Activated T-cell treated with anti-CD3 and anti-CD28 coated beads, Interleukin-2, amount 50 U/mL, for 4 hours (primary cell): ENCODE measurements at regions not wholly inside any gene's neighbourhood (a gene's known extent, or its start where the extent isn't known, plus 50 kb on each side); places are given as distances from the start of the nearest gene placed in this dataset.

Source experiments
- ATAC-seq, 2 donors: fragments of 200-7000 bp; cut with Tn5 transposase; one replicate each; pipeline ENCODE4 v1.10.0; 2021
- DNase-seq: peaks from one replicate; pipeline ENCODE4 v3.0.0-alpha.2; 2020
- H3K27me3 Mint-ChIP-seq: one replicate; pipeline ENCODE4 v1.8.0; 2021; ENCODE audit warnings: low read depth, mixed read lengths
- H3K36me3 Mint-ChIP-seq: one replicate; pipeline ENCODE4 v1.8.0; 2022; ENCODE audit warnings: mixed read lengths; ENCODE audit not compliant: insufficient read depth
- H3K4me1 Mint-ChIP-seq: one replicate; pipeline ENCODE4 v1.8.0; 2021; ENCODE audit warnings: low read depth, mixed read lengths
- H3K4me3 Mint-ChIP-seq: one replicate; pipeline ENCODE4 v1.8.0; 2021; ENCODE audit warnings: mild to moderate bottlenecking, moderate library complexity, mixed read lengths
- H3K9me3 Mint-ChIP-seq: one replicate; pipeline ENCODE4 v1.8.0; 2021; ENCODE audit warnings: mixed read lengths

- H3K4me3 Mint-ChIP-seq = no peak overlapping the region
- no peak for ATAC-seq
These were observed 917.7 kb upstream of the SLC10A2 start for GRCh38 chr13:103983948-103984347.

DNA sequence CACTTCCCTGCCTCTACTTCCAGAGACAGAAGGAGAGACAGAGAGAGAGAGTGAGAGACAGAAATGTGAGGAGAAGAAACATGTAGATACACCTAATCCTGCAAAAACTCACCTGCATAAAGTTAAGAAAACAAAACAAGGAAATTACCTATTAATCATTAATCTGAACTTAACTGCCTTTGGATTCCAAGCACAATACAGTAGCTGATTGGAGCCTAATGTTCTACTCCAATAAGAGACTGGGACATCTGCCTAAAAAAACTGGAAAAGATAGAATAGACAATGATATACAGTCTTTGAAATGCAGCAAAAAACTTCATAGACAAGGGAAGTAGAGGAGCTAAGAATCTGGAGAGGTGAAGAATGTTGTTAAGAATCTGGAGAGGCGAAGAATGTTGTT, 910.2 kb upstream of the SLC10A2 start:
- H3K4me1 Mint-ChIP-seq = no peaks in the 10 kb centered on the region
- peaks cover 3% of the 10 kb centered on the region for H3K9me3 Mint-ChIP-seq
- no peak overlapping the region for H3K4me3 Mint-ChIP-seq

More at GRCh38 chr13:103983948-103984347, 917.7 kb upstream of the SLC10A2 start:
- no peak for DNase-seq
- Mint-ChIP-seq H3K27me3 (no peaks in the 10 kb centered on the region), H3K36me3 (no peaks in the 10 kb centered on the region), H3K4me1 (no peaks in the 10 kb centered on the region), H3K9me3 (peaks cover 3% of the 10 kb centered on the region)

GRCh38 chr13:103973740-103974139, 907.5 kb upstream of the SLC10A2 start:
- H3K9me3 Mint-ChIP-seq = peaks cover 3% of the 10 kb centered on the region
- H3K27me3 Mint-ChIP-seq = no peaks in the 10 kb centered on the region
- ATAC-seq = no peak
- H3K4me3 Mint-ChIP-seq = no peak overlapping the region
- H3K4me1 Mint-ChIP-seq = no peaks in the 10 kb centered on the region
- no peak for DNase-seq
- H3K36me3 Mint-ChIP-seq = no peaks in the 10 kb centered on the region

More for the DNA sequence above, 910.2 kb upstream of the SLC10A2 start:
- ATAC-seq (no peak), DNase-seq (no peak)
- H3K27me3 Mint-ChIP-seq = no peaks in the 10 kb centered on the region
- H3K36me3 Mint-ChIP-seq = no peaks in the 10 kb centered on the region

- Mint-ChIP-seq H3K27me3 (no peaks in the 10 kb centered on the region), H3K4me1 (no peaks in the 10 kb centered on the region), H3K9me3 (no peaks in the 10 kb centered on the region), H3K4me3 (no peak overlapping the region), H3K36me3 (no peaks in the 10 kb centered on the region)
- ATAC-seq (no peak), DNase-seq (no peak)
These were observed 903.4 kb upstream of the SLC10A2 start for GRCh38 chr13:103969520-103970050.

- Mint-ChIP-seq H3K9me3 (peaks cover 5% of the 10 kb centered on the region), H3K4me3 (no peak overlapping the region), H3K36me3 (no peaks in the 10 kb centered on the region), H3K27me3 (no peaks in the 10 kb centered on the region), H3K4me1 (no peaks in the 10 kb centered on the region)
- DNase-seq = no peak
- ATAC-seq = no peak
These were observed 899.5 kb upstream of the SLC10A2 start for GRCh38 chr13:103965506-103966243.

DNA sequence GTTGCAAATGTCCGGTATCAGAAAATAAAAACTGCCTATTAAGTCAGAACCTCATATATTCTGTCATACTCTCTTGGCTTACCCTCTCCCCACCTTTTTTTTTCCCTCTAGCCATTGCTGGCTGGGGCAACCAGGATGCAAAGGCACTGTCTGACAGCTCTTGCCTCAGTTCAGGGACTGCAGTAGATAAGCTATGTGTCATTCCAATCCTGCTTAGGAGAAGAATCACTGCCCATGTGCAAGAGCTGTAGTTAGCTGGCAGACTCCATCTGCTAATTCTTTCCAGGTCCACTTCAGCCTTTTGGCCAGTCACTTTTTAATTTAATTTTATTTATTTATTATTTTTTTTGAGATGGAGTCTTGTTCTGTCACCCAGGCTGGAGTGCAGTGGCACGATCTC, 895.6 kb upstream of the SLC10A2 start:
- DNase-seq = no peak
- Mint-ChIP-seq H3K36me3 (no peaks in the 10 kb centered on the region), H3K27me3 (no peaks in the 10 kb centered on the region), H3K4me1 (no peaks in the 10 kb centered on the region), H3K4me3 (no peak overlapping the region), H3K9me3 (peaks cover 5% of the 10 kb centered on the region)
- ATAC-seq = no peak

GRCh38 chr13:103961129-103961528, 894.9 kb upstream of the SLC10A2 start:
- Mint-ChIP-seq H3K36me3 (no peaks in the 10 kb centered on the region), H3K4me3 (no peak overlapping the region), H3K9me3 (peaks cover 5% of the 10 kb centered on the region), H3K4me1 (no peaks in the 10 kb centered on the region), H3K27me3 (no peaks in the 10 kb centered on the region)
- ATAC-seq = no peak
- no peak for DNase-seq

DNA sequence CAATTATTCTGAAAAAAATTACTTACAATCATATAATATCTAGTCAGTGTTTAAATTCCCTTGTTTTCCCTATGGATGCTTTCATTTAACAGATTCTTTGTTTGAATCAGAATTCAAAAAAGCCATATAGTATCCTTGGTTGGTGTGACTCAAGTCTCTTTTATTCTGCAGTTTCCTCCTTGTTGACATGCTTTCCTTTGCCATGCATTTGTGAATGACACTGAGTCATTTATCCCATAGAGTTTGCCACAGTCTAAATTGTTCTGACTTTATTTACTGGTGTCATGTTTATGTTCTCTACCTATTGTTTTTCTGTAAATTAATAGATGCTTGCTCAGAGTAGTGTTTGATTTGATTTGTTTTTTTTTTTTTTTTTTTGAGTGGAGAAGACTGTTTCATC, 893.8 kb upstream of the SLC10A2 start:
- Mint-ChIP-seq H3K4me1 (no peaks in the 10 kb centered on the region), H3K27me3 (no peaks in the 10 kb centered on the region), H3K9me3 (peaks cover 7% of the 10 kb centered on the region), H3K36me3 (no peaks in the 10 kb centered on the region), H3K4me3 (no peak overlapping the region)
- no peak for ATAC-seq
- DNase-seq = no peak

- Mint-ChIP-seq H3K4me3 (no peak overlapping the region), H3K9me3 (peaks cover 10% of the 10 kb centered on the region), H3K4me1 (no peaks in the 10 kb centered on the region), H3K36me3 (no peaks in the 10 kb centered on the region), H3K27me3 (no peaks in the 10 kb centered on the region)
- no peak for ATAC-seq
- no peak for DNase-seq
These were observed 892.5 kb upstream of the SLC10A2 start for GRCh38 chr13:103958691-103959090.

DNA sequence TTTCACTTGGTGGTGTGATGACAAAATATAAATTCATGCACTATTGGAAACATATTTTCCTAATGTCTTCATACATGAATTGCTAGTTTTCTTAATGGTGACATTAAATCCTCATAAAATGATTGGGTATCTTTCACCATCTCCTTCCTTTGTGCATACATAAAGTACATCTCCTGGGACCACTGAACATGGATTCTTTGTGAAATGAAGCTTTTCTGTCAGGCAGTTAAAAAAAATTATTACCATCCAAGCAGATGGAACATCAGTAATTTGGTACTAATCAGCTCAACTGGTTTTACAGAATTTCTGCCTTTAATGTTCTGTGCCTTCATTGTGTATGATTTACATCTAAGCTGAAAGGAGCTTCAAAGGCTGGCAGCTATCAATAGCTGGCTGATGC, 891.7 kb upstream of the SLC10A2 start:
- Mint-ChIP-seq H3K27me3 (no peaks in the 10 kb centered on the region), H3K4me1 (no peaks in the 10 kb centered on the region), H3K4me3 (no peak overlapping the region), H3K36me3 (no peaks in the 10 kb centered on the region), H3K9me3 (peaks cover 17% of the 10 kb centered on the region)
- no peak for DNase-seq
- no peak for ATAC-seq

GRCh38 chr13:103953859-103954258, 887.6 kb upstream of the SLC10A2 start:
- H3K36me3 Mint-ChIP-seq = no peaks in the 10 kb centered on the region
- no peak overlapping the region for H3K4me3 Mint-ChIP-seq
- DNase-seq = no peak
- H3K27me3 Mint-ChIP-seq = no peaks in the 10 kb centered on the region
- peaks cover 17% of the 10 kb centered on the region for H3K9me3 Mint-ChIP-seq
- no peaks in the 10 kb centered on the region for H3K4me1 Mint-ChIP-seq
- ATAC-seq = no peak

DNA sequence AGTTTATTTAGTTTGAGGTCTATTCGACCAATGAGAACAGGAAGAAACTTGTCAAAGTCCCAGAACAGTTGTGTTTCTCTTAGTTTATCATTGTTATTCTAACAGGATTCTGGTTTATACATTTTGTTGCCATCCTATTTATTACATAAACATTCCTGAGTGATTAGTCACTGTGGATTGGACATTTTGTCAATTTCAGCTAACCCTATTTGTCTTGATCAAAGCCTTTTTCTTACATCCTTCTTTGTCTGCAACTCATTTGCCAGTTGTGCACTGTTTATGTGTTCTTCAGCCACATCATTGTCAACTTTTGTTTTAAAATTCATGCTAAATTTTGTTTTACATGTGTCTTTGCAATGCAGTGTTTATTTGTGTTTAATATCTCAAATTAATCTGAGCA, 886.0 kb upstream of the SLC10A2 start:
- no peak for DNase-seq
- Mint-ChIP-seq H3K4me3 (no peak overlapping the region), H3K4me1 (no peaks in the 10 kb centered on the region), H3K27me3 (no peaks in the 10 kb centered on the region), H3K36me3 (no peaks in the 10 kb centered on the region), H3K9me3 (peaks cover 17% of the 10 kb centered on the region)
- no peak for ATAC-seq

GRCh38 chr13:103948426-103948825, 882.2 kb upstream of the SLC10A2 start:
- no peak for DNase-seq
- ATAC-seq = no peak
- Mint-ChIP-seq H3K4me1 (no peaks in the 10 kb centered on the region), H3K36me3 (no peaks in the 10 kb centered on the region), H3K9me3 (peaks cover 5% of the 10 kb centered on the region), H3K27me3 (no peaks in the 10 kb centered on the region), H3K4me3 (no peak overlapping the region)

GRCh38 chr13:103945836-103946235, 879.6 kb upstream of the SLC10A2 start:
- Mint-ChIP-seq H3K27me3 (no peaks in the 10 kb centered on the region), H3K4me3 (no peak overlapping the region), H3K36me3 (no peaks in the 10 kb centered on the region), H3K4me1 (no peaks in the 10 kb centered on the region), H3K9me3 (peaks cover 1% of the 10 kb centered on the region)
- ATAC-seq (no peak), DNase-seq (no peak)

- DNase-seq (no peak), ATAC-seq (no peak)
- H3K4me1 Mint-ChIP-seq = no peaks in the 10 kb centered on the region
- no peaks in the 10 kb centered on the region for H3K27me3 Mint-ChIP-seq
- H3K36me3 Mint-ChIP-seq = no peaks in the 10 kb centered on the region
- no peak overlapping the region for H3K4me3 Mint-ChIP-seq
- H3K9me3 Mint-ChIP-seq = peaks cover 8% of the 10 kb centered on the region
These were observed 875.4 kb upstream of the SLC10A2 start for GRCh38 chr13:103941506-103942140.
